ENCODE measurements at regions not wholly inside any gene's neighbourhood (a gene's known extent, or its start where the extent isn't known, plus 50 kb on each side); places are given as distances from the start of the nearest gene placed in this dataset.

GRCh38 chr7:110168010-110168409 is 922.9 kb upstream of the LRRN3 start:
- no peaks in the 10 kb centered on the region for H3K9me2 ChIP-seq (replicated peaks; ENCODE audit: low read length)
- H2AFZ ChIP-seq (ENCODE audit: low read length): no peak overlapping the region
- intact Hi-C loops (cut with micrococcal nuclease): no loop called here
- TF ChIP-seq EZH2phosphoT487 (IDR thresholded peaks at IDR 0.05; ENCODE audit: borderline replicate concordance, low read length): no peak
- TF ChIP-seq EZH2 (IDR thresholded peaks at IDR 0.05; ENCODE audit: low read length, unreplicated experiment): no peak
- TF ChIP-seq, protein P1, sequence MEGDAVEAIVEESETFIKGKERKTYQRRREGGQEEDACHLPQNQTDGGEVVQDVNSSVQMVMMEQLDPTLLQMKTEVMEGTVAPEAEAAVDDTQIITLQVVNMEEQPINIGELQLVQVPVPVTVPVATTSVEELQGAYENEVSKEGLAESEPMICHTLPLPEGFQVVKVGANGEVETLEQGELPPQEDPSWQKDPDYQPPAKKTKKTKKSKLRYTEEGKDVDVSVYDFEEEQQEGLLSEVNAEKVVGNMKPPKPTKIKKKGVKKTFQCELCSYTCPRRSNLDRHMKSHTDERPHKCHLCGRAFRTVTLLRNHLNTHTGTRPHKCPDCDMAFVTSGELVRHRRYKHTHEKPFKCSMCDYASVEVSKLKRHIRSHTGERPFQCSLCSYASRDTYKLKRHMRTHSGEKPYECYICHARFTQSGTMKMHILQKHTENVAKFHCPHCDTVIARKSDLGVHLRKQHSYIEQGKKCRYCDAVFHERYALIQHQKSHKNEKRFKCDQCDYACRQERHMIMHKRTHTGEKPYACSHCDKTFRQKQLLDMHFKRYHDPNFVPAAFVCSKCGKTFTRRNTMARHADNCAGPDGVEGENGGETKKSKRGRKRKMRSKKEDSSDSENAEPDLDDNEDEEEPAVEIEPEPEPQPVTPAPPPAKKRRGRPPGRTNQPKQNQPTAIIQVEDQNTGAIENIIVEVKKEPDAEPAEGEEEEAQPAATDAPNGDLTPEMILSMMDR (conservative IDR thresholded peaks at IDR 0.05; ENCODE audit: low read depth, low read length): no peak
- H3F3A ChIP-seq (ENCODE audit: low read length, unreplicated experiment): no peaks in the 10 kb centered on the region
- H4K20me1 ChIP-seq (ENCODE audit: low read length): no peaks in the 10 kb centered on the region
- no peak overlapping the region for H3K4me3 ChIP-seq (ENCODE audit: low read length)
- no peaks in the 10 kb centered on the region for H3K36me3 ChIP-seq (ENCODE audit: low read depth, low read length)
- BruUV-seq (replicated peaks): no TSS peak
- H3K27ac ChIP-seq (ENCODE audit: low read length): no peak overlapping the region
- ChIA-PET CTCF (no interaction called here), POLR2A (ENCODE audit: unreplicated experiment) (no interaction called here)
- H3K79me2 ChIP-seq (ENCODE audit: low read length): no peaks in the 10 kb centered on the region
- H3K4me1 ChIP-seq (ENCODE audit: insufficient read depth, low read length): no peaks in the 10 kb centered on the region
- H3K27me3 ChIP-seq (ENCODE audit: low read length): no peaks in the 10 kb centered on the region
- ATAC-seq: no peak
- H3K9me3 ChIP-seq (ENCODE audit: low read length): no peaks in the 10 kb centered on the region
- no peak for DNase-seq
- H3K4me2 ChIP-seq (ENCODE audit: low read length): no peak overlapping the region
- no peak overlapping the region for H3K9ac ChIP-seq (ENCODE audit: low read length)

GRCh38 chr7:110170841-110171240 is 920.1 kb upstream of the LRRN3 start:
- ATAC-seq: no peak
- POLR2A ChIA-PET (ENCODE audit: unreplicated experiment): no interaction called here
- Histone ChIP-seq H3K4me1 (ENCODE audit: insufficient read depth, low read length) (no peaks in the 10 kb centered on the region), H3K9me2 (replicated peaks; ENCODE audit: low read length) (no peaks in the 10 kb centered on the region), H3K4me3 (ENCODE audit: low read length) (no peak overlapping the region), H3K79me2 (ENCODE audit: low read length) (no peaks in the 10 kb centered on the region), H2AFZ (ENCODE audit: low read length) (no peak overlapping the region), H4K20me1 (ENCODE audit: low read length) (no peaks in the 10 kb centered on the region), H3K4me2 (ENCODE audit: low read length) (no peak overlapping the region), H3K27ac (ENCODE audit: low read length) (no peak overlapping the region), H3K9me3 (ENCODE audit: low read length) (no peaks in the 10 kb centered on the region), H3F3A (ENCODE audit: low read length, unreplicated experiment) (no peaks in the 10 kb centered on the region), H3K27me3 (ENCODE audit: low read length) (no peaks in the 10 kb centered on the region), H3K36me3 (ENCODE audit: low read depth, low read length) (no peaks in the 10 kb centered on the region), H3K9ac (ENCODE audit: low read length) (no peak overlapping the region)
- TF ChIP-seq, protein P1 (conservative IDR thresholded peaks at IDR 0.05; ENCODE audit: low read depth, low read length): no peak
- TF ChIP-seq EZH2 (IDR thresholded peaks at IDR 0.05; ENCODE audit: low read length, unreplicated experiment) (no peak), EZH2phosphoT487 (IDR thresholded peaks at IDR 0.05; ENCODE audit: borderline replicate concordance, low read length) (no peak)
- intact Hi-C loops (cut with micrococcal nuclease): no loop called here
- CTCF ChIA-PET: no interaction called here
- no peak for DNase-seq
- no TSS peak for BruUV-seq (replicated peaks)

GRCh38 chr7:110177463-110177862 is 913.5 kb upstream of the LRRN3 start:
- no peak for TF ChIP-seq EZH2phosphoT487 (IDR thresholded peaks at IDR 0.05; ENCODE audit: borderline replicate concordance, low read length)
- TF ChIP-seq, protein P1 (conservative IDR thresholded peaks at IDR 0.05; ENCODE audit: low read depth, low read length): no peak
- no peak for TF ChIP-seq EZH2 (IDR thresholded peaks at IDR 0.05; ENCODE audit: low read length, unreplicated experiment)
- H3K9me2 ChIP-seq (replicated peaks; ENCODE audit: low read length): no peaks in the 10 kb centered on the region
- ChIA-PET CTCF (no interaction called here), POLR2A (ENCODE audit: unreplicated experiment) (no interaction called here)
- H3K79me2 ChIP-seq (ENCODE audit: low read length): no peaks in the 10 kb centered on the region
- H3K9ac ChIP-seq (ENCODE audit: low read length): no peak overlapping the region
- intact Hi-C loops (cut with micrococcal nuclease): no loop called here
- no peaks in the 10 kb centered on the region for H3K36me3 ChIP-seq (ENCODE audit: low read depth, low read length)
- ATAC-seq (no peak), DNase-seq (no peak)
- H3K4me3 ChIP-seq (ENCODE audit: low read length): no peak overlapping the region
- 0 out of 2 replicates have a peak, but pooled peaks cover 3% of the 10 kb centered on the region for H3K4me1 ChIP-seq (ENCODE audit: insufficient read depth, low read length)
- no peak overlapping the region for H3K4me2 ChIP-seq (ENCODE audit: low read length)
- BruUV-seq (replicated peaks): no TSS peak
- H3K9me3 ChIP-seq (ENCODE audit: low read length): no peaks in the 10 kb centered on the region
- no peaks in the 10 kb centered on the region for H4K20me1 ChIP-seq (ENCODE audit: low read length)
- no peaks in the 10 kb centered on the region for H3K27me3 ChIP-seq (ENCODE audit: low read length)
- H3F3A ChIP-seq (ENCODE audit: low read length, unreplicated experiment): no peaks in the 10 kb centered on the region
- H2AFZ ChIP-seq (ENCODE audit: low read length): no peak overlapping the region
- H3K27ac ChIP-seq (ENCODE audit: low read length): no peak overlapping the region

Measured in PC-3 (cell line).